CD14-positive monocyte (primary cell): ENCODE measurements at regions not wholly inside any gene's neighbourhood (a gene's known extent, or its start where the extent isn't known, plus 50 kb on each side); places are given as distances from the start of the nearest gene placed in this dataset.

ENCODE experiments used
- DNase-seq, 3 donors: peaks; one replicate each; pipeline ENCODE4 v3.0.0-alpha.2; 2011 to 2022
- H2AFZ ChIP-seq: 2 replicates; pipeline ENCODE4 v1.6.0; 2012; ENCODE audit warnings: mild to moderate bottlenecking, low read depth, low read length, inconsistent platforms; ENCODE audit not compliant: insufficient read depth, poor library complexity, severe bottlenecking
- H3K27ac ChIP-seq, 2 donors: 1 replicate in 1 of 2; 2 replicates in 1 of 2; pipeline ENCODE4 v1.5.1; 2012 to 2013; ENCODE audit warnings: low read length in 2 of 2, control low read depth in 1 of 2, inconsistent platforms in 1 of 2, low read depth in 1 of 2, mild to moderate bottlenecking in 1 of 2
- H3K27me3 ChIP-seq, 2 donors: one replicate each; pipeline versions ENCODE4 v1.6.0 to v1.6.1; 2011 to 2013; ENCODE audit warnings: low read length in 2 of 2; ENCODE audit not compliant: control insufficient read depth in 2 of 2, insufficient read depth in 2 of 2
- H3K36me3 ChIP-seq, 2 donors: replicated peaks in 1 of 2; 1 replicate in 1 of 2; 2 replicates in 1 of 2; pipeline versions ENCODE4 v1.5.1 to v1.6.1; 2012 to 2013; ENCODE audit warnings: low read length in 2 of 2, control low read depth in 1 of 2, inconsistent platforms in 1 of 2, mild to moderate bottlenecking in 1 of 2; ENCODE audit not compliant: insufficient read depth in 2 of 2, control insufficient read depth in 1 of 2
- H3K4me1 ChIP-seq, 2 donors: 1 replicate in 1 of 2; 2 replicates in 1 of 2; pipeline versions ENCODE4 v1.5.1 to v1.6.1; 2012 to 2013; ENCODE audit warnings: low read length in 2 of 2, control low read depth in 1 of 2, inconsistent platforms in 1 of 2, mild to moderate bottlenecking in 1 of 2, moderate library complexity in 1 of 2; ENCODE audit not compliant: insufficient read depth in 2 of 2, control insufficient read depth in 1 of 2
- H3K4me2 ChIP-seq: replicated peaks from 2 replicates; pipeline ENCODE3; 2012; ENCODE audit warnings: low read length, moderate library complexity, mild to moderate bottlenecking; ENCODE audit not compliant: poor library complexity, severe bottlenecking; ENCODE audit errors: extremely low read depth
- H3K4me3 ChIP-seq, 3 experiments: fragments of 200-600 bp in 1 of 3; sonication (generic) in 1 of 3; replicated peaks in 1 of 3; 1 replicate in 2 of 3; 2 replicates in 1 of 3; pipeline ENCODE4 v1.5.1; 2011 to 2013; ENCODE audit warnings: low read length in 3 of 3, mild to moderate bottlenecking in 3 of 3, control low read depth in 2 of 3, low read depth in 2 of 3, inconsistent platforms in 1 of 3, moderate library complexity in 1 of 3
- H3K79me2 ChIP-seq: 2 replicates; pipeline ENCODE4 v1.6.0; 2012; ENCODE audit warnings: mild to moderate bottlenecking, control low read depth, inconsistent platforms, low read length, moderate library complexity; ENCODE audit not compliant: insufficient read depth
- H3K9ac ChIP-seq: 2 replicates; pipeline ENCODE4 v1.6.0; 2017; ENCODE audit warnings: low read length, mild to moderate bottlenecking; ENCODE audit not compliant: insufficient read depth, poor library complexity, severe bottlenecking
- H3K9me3 ChIP-seq, 2 donors: replicated peaks in 1 of 2; 1 replicate in 1 of 2; 2 replicates in 1 of 2; pipeline versions ENCODE4 v1.5.1 to v1.6.1; 2012 to 2013; ENCODE audit warnings: low read length in 2 of 2, control low read depth in 1 of 2; ENCODE audit not compliant: control insufficient read depth in 1 of 2, insufficient read depth in 1 of 2
- H4K20me1 ChIP-seq: 2 replicates; pipeline ENCODE4 v1.6.0; 2012; ENCODE audit warnings: mild to moderate bottlenecking, low read length, control low read depth, moderate library complexity; ENCODE audit not compliant: insufficient read depth
- H3K27ac Mint-ChIP-seq, 7 donors: one replicate each; pipeline ENCODE4 v1.8.0; 2020; ENCODE audit warnings: mild to moderate bottlenecking in 7 of 7, mixed read lengths in 7 of 7, moderate library complexity in 6 of 7, inconsistent platforms in 2 of 7
- H3K27me3 Mint-ChIP-seq, 3 donors: one replicate each; pipeline ENCODE4 v1.8.0; 2021 to 2022; ENCODE audit warnings: low read depth in 3 of 3, mild to moderate bottlenecking in 3 of 3, mixed read lengths in 3 of 3, moderate library complexity in 3 of 3, inconsistent platforms in 1 of 3
- H3K36me3 Mint-ChIP-seq, 2 donors: one replicate each; pipeline ENCODE4 v1.8.0; 2020; ENCODE audit warnings: mixed read lengths in 2 of 2, inconsistent platforms in 1 of 2, mild to moderate bottlenecking in 1 of 2
- H3K4me1 Mint-ChIP-seq: one replicate; pipeline ENCODE4 v1.8.0; 2020; ENCODE audit warnings: mild to moderate bottlenecking, mixed read lengths
- H3K4me3 Mint-ChIP-seq, 2 donors: one replicate each; pipeline ENCODE4 v1.8.0; 2020; ENCODE audit warnings: mild to moderate bottlenecking in 2 of 2, mixed read lengths in 2 of 2, moderate library complexity in 1 of 2
- H3K9me3 Mint-ChIP-seq, 7 donors: one replicate each; pipeline ENCODE4 v1.8.0; 2020 to 2022; ENCODE audit warnings: mixed read lengths in 7 of 7, mild to moderate bottlenecking in 6 of 7, moderate library complexity in 6 of 7, inconsistent platforms in 2 of 7
- WGBS: methylation state at CpG from one replicate; pipeline ENCODE4 v1.1.5; 2013; ENCODE audit warnings: missing lambda C conversion rate; ENCODE audit not compliant: insufficient coverage; 5-methylcytosine and 5-hydroxymethylcytosine counted together
- intact Hi-C, 2 donors: fragments of 100-400 bp; cut with micrococcal nuclease; formaldehyde crosslinking; loops; one replicate each; pipeline versions ENCODE4 v1.15.0 to v1.15.1; 2023
- TF ChIP-seq, protein P1 (sequence below): fragments of 200-600 bp; IDR thresholded peaks from one replicate; pipeline ENCODE4 v1.8.0; 2022; ENCODE audit warnings: antibody characterized with exemption, mild to moderate bottlenecking

DNA sequence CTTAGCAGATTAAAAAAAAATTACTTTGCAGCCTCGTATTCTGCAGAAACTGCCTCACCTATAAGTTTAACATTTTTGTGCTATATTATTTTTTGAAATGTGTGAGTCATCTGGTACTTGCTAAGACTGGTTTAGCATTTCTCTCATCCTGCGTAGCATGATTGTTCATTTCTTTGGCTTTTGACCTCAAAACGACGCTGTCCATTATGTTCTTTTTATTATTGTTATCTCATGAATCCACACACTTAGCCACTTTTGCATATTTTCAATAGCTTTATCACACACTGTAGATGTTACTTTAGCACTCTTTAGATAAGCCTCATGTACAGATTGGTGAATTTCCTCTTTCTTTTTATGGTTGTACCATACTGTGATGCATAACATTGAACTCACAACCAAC, 1004.9 kb upstream of the NCAM2 start:
- H2AFZ ChIP-seq, result no peak overlapping the region
- no peaks in the 10 kb centered on the region for H3K36me3 ChIP-seq
- no CpG with 5 or more reads among the region's 4 CpGs for WGBS
- H3K27ac ChIP-seq, result no peak overlapping the region
- Mint-ChIP-seq H3K9me3 (peaks cover 7 to 23% (median 16%) of the 10 kb centered on the region in 7 donors), H3K27ac (no peak overlapping the region), H3K36me3 (no peaks in the 10 kb centered on the region), H3K4me3 (no peak overlapping the region), H3K4me1 (peaks cover 5% of the 10 kb centered on the region), H3K27me3 (no peaks in the 10 kb centered on the region)
- TF ChIP-seq, protein P1, sequence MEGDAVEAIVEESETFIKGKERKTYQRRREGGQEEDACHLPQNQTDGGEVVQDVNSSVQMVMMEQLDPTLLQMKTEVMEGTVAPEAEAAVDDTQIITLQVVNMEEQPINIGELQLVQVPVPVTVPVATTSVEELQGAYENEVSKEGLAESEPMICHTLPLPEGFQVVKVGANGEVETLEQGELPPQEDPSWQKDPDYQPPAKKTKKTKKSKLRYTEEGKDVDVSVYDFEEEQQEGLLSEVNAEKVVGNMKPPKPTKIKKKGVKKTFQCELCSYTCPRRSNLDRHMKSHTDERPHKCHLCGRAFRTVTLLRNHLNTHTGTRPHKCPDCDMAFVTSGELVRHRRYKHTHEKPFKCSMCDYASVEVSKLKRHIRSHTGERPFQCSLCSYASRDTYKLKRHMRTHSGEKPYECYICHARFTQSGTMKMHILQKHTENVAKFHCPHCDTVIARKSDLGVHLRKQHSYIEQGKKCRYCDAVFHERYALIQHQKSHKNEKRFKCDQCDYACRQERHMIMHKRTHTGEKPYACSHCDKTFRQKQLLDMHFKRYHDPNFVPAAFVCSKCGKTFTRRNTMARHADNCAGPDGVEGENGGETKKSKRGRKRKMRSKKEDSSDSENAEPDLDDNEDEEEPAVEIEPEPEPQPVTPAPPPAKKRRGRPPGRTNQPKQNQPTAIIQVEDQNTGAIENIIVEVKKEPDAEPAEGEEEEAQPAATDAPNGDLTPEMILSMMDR, result no peak
- no peaks in the 10 kb centered on the region for H3K27me3 ChIP-seq
- no peak overlapping the region for H3K4me2 ChIP-seq
- H3K4me3 ChIP-seq, result no peak overlapping the region
- H3K9me3 ChIP-seq, result peaks cover 23 to 29% of the 10 kb centered on the region in 2 donors
- no peaks in the 10 kb centered on the region for H4K20me1 ChIP-seq
- intact Hi-C loops, result no loop called here
- no peak overlapping the region for H3K9ac ChIP-seq
- no peaks in the 10 kb centered on the region for H3K79me2 ChIP-seq
- DNase-seq, result no peak
- H3K4me1 ChIP-seq, result no peaks in the 10 kb centered on the region

DNA sequence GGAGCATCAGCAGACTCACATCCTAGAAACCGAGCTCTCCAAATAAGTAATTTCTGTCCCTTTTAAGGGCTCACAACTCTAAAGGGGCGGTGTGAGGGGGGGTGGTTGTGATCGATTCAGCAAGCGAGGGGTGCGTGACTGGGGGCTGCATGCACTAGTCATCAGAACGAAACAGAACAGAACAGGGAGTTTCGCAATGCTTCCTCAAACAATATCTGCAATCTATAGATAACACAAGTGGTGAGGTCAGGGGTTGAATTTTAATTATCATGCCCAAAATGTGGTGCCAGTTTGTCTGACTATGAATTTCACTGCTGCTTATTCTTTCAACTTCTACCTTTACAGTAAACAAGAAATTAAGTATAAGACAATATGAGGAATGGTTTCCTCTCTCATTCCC, 1003.0 kb upstream of the NCAM2 start:
- intact Hi-C loops, result no loop called here
- TF ChIP-seq, protein P1, result no peak

More for the DNA sequence above, 1003.0 kb upstream of the NCAM2 start:
- Histone ChIP-seq H3K27ac (no peak overlapping the region), H3K9ac (no peak overlapping the region), H3K4me2 (no peak overlapping the region), H3K79me2 (no peaks in the 10 kb centered on the region), H3K9me3 (peaks cover 38 to 46% of the 10 kb centered on the region in 2 donors), H4K20me1 (no peaks in the 10 kb centered on the region), H3K36me3 (no peaks in the 10 kb centered on the region), H3K27me3 (no peaks in the 10 kb centered on the region), H2AFZ (no peak overlapping the region), H3K4me3 (peak overlapping the region in 1 of 3 experiments; percentile 27), H3K4me1 (peaks cover 4 to 5% of the 10 kb centered on the region in 2 donors)
- peaks cover 13 to 36% (median 26%) of the 10 kb centered on the region in 7 donors for H3K9me3 Mint-ChIP-seq
- no peak overlapping the region for H3K27ac Mint-ChIP-seq
- H3K36me3 Mint-ChIP-seq, result no peaks in the 10 kb centered on the region
- H3K27me3 Mint-ChIP-seq, result no peaks in the 10 kb centered on the region
- DNase-seq, result peak in 1 of 3 donors; percentile 4
- no CpG with 5 or more reads among the region's 7 CpGs for WGBS
- peaks cover 16% of the 10 kb centered on the region for H3K4me1 Mint-ChIP-seq
- peak overlapping the region in 1 of 2 donors; percentile 61 for H3K4me3 Mint-ChIP-seq
